Stimulated activated CD4-positive, alpha-beta T cell treated with anti-CD3 and anti-CD28 coated beads, Interleukin-1b, Interleukin-23, amount 100 ng/mL, for 4 hours (primary cell): ENCODE measurements at regions not wholly inside any gene's neighbourhood (a gene's known extent, or its start where the extent isn't known, plus 50 kb on each side); places are given as distances from the start of the nearest gene placed in this dataset.

Source experiments
- DNase-seq, 2 donors: peaks; one replicate each; pipeline ENCODE4 v3.0.0-alpha.2; 2020; ENCODE audit warnings: low read depth in 2 of 2

GRCh38 chr11:33646629-33647028 lies 54.0 kb downstream of the C11orf91 start:
- no peak for DNase-seq

- DNase-seq: no peak
Measured at GRCh38 chr11:33646168-33646567, 54.5 kb downstream of the C11orf91 start.

- no peak for DNase-seq
Measured at GRCh38 chr11:33645686-33646085, 54.9 kb downstream of the C11orf91 start.

GRCh38 chr11:33643167-33643824 lies 57.3 kb downstream of the C11orf91 start:
- DNase-seq: no peak

GRCh38 chr11:33642461-33643166 lies 58.0 kb downstream of the C11orf91 start:
- no peak for DNase-seq

- no peak for DNase-seq
Measured at GRCh38 chr11:33640730-33641371, 59.8 kb downstream of the C11orf91 start.

GRCh38 chr11:33638608-33639007 lies 62.0 kb downstream of the C11orf91 start:
- no peak for DNase-seq

- no peak for DNase-seq
Measured at GRCh38 chr11:33636104-33636503, 64.5 kb downstream of the C11orf91 start.

GRCh38 chr11:33635161-33635560 lies 65.5 kb downstream of the C11orf91 start:
- DNase-seq: no peak

GRCh38 chr11:33634291-33634834 lies 66.3 kb downstream of the C11orf91 start:
- DNase-seq: no peak

- no peak for DNase-seq
Measured at GRCh38 chr11:33633251-33634003, 67.2 kb downstream of the C11orf91 start.

GRCh38 chr11:33631749-33632091 lies 68.9 kb downstream of the C11orf91 start:
- DNase-seq: no peak

GRCh38 chr11:33630936-33631748 lies 69.5 kb downstream of the C11orf91 start:
- no peak for DNase-seq

- DNase-seq: no peak
Measured at GRCh38 chr11:33624083-33624482, 76.5 kb downstream of the C11orf91 start.

- DNase-seq: no peak
Measured at GRCh38 chr11:33622806-33623205, 77.8 kb downstream of the C11orf91 start.

- DNase-seq: no peak
Measured at GRCh38 chr11:33622186-33622585, 78.4 kb downstream of the C11orf91 start.

- DNase-seq: no peak
Measured at GRCh38 chr11:33620423-33621171, 80.0 kb downstream of the C11orf91 start.

- DNase-seq: no peak
Measured at GRCh38 chr11:33618956-33619355, 81.7 kb downstream of the C11orf91 start.

- no peak for DNase-seq
Measured at GRCh38 chr11:33618351-33618710, 82.3 kb downstream of the C11orf91 start.

GRCh38 chr11:33617672-33618350 lies 82.8 kb downstream of the C11orf91 start:
- DNase-seq: no peak
